Nephron (organoid): ENCODE measurements at regions not wholly inside any gene's neighbourhood (a gene's known extent, or its start where the extent isn't known, plus 50 kb on each side); places are given as distances from the start of the nearest gene placed in this dataset.
A peak's percentile ranks its signal among the peaks of the same experiment; 100 is the strongest.

ENCODE experiments used
- H3K27ac Mint-ChIP-seq, 3 experiments: 2 replicates each; pipeline ENCODE4 v1.8.0; 2020; ENCODE audit warnings: mixed read lengths in 3 of 3, mild to moderate bottlenecking in 2 of 3, moderate library complexity in 1 of 3
- H3K27me3 Mint-ChIP-seq: 2 replicates; pipeline ENCODE4 v1.8.0; 2021; ENCODE audit warnings: low read depth, mild to moderate bottlenecking, moderate library complexity, mixed read lengths
- H3K36me3 Mint-ChIP-seq: 2 replicates; pipeline ENCODE4 v1.8.0; 2020; ENCODE audit warnings: low read depth, mixed read lengths
- H3K4me1 Mint-ChIP-seq: 2 replicates; pipeline ENCODE4 v1.8.0; 2020; ENCODE audit warnings: mixed read lengths
- H3K4me3 Mint-ChIP-seq, 3 experiments: 2 replicates each; pipeline ENCODE4 v1.8.0; 2020; ENCODE audit warnings: mild to moderate bottlenecking in 3 of 3, mixed read lengths in 3 of 3, moderate library complexity in 2 of 3
- H3K9me3 Mint-ChIP-seq: 2 replicates; pipeline ENCODE4 v1.8.0; 2020; ENCODE audit warnings: mixed read lengths
- CTCF ChIP-seq, 3 experiments: fragments of 200-600 bp; sonication (generic); IDR thresholded peaks; one replicate each; pipeline ENCODE4 v1.5.0; 2021; ENCODE audit warnings: antibody characterized with exemption in 3 of 3; ENCODE audit not compliant: unreplicated experiment in 3 of 3

GRCh38 chr17:55620023-55620422, 102.6 kb downstream of the TMEM100 start:
- no peak for TF ChIP-seq CTCF (IDR thresholded peaks at IDR 0.05; ENCODE audit: unreplicated experiment in 3 of 3)
- H3K36me3 Mint-ChIP-seq = no peaks in the 10 kb centered on the region
- H3K4me1 Mint-ChIP-seq = peaks cover 3% of the 10 kb centered on the region
- no peak overlapping the region for H3K4me3 Mint-ChIP-seq
- H3K9me3 Mint-ChIP-seq = peaks cover 2% of the 10 kb centered on the region
- H3K27ac Mint-ChIP-seq = no peak overlapping the region
- peaks cover 6% of the 10 kb centered on the region for H3K27me3 Mint-ChIP-seq

GRCh38 chr17:55617441-55617840, 105.2 kb downstream of the TMEM100 start:
- no peaks in the 10 kb centered on the region for H3K36me3 Mint-ChIP-seq
- no peak for TF ChIP-seq CTCF (IDR thresholded peaks at IDR 0.05; ENCODE audit: unreplicated experiment in 3 of 3)
- H3K27ac Mint-ChIP-seq = no peak overlapping the region
- H3K4me3 Mint-ChIP-seq = no peak overlapping the region
- H3K4me1 Mint-ChIP-seq = peaks cover 14% of the 10 kb centered on the region
- H3K27me3 Mint-ChIP-seq = peaks cover 6% of the 10 kb centered on the region
- H3K9me3 Mint-ChIP-seq = no peaks in the 10 kb centered on the region

- no peaks in the 10 kb centered on the region for H3K36me3 Mint-ChIP-seq
- no peak overlapping the region for H3K27ac Mint-ChIP-seq
- no peak for TF ChIP-seq CTCF (IDR thresholded peaks at IDR 0.05; ENCODE audit: unreplicated experiment in 3 of 3)
- peaks cover 2% of the 10 kb centered on the region for H3K27me3 Mint-ChIP-seq
- H3K9me3 Mint-ChIP-seq = no peaks in the 10 kb centered on the region
- H3K4me3 Mint-ChIP-seq = no peak overlapping the region
- peaks cover 37% of the 10 kb centered on the region for H3K4me1 Mint-ChIP-seq
Observed at GRCh38 chr17:55614061-55614460, 102.8 kb upstream of the SMIM36 start.

GRCh38 chr17:55612691-55613141, 101.5 kb upstream of the SMIM36 start:
- Mint-ChIP-seq H3K4me3 (peak overlapping the region in 1 of 3 experiments; percentile 42), H3K36me3 (no peaks in the 10 kb centered on the region), H3K9me3 (no peaks in the 10 kb centered on the region), H3K4me1 (peaks cover 45% of the 10 kb centered on the region), H3K27me3 (no peaks in the 10 kb centered on the region), H3K27ac (peak overlapping the region; percentile 80 to 87 (median 87))
- no peak for TF ChIP-seq CTCF (IDR thresholded peaks at IDR 0.05; ENCODE audit: unreplicated experiment in 3 of 3)

- Mint-ChIP-seq H3K27me3 (no peaks in the 10 kb centered on the region), H3K4me3 (peak overlapping the region in 2 of 3 experiments; percentile 21 to 24), H3K9me3 (peaks cover 3% of the 10 kb centered on the region), H3K27ac (peak overlapping the region; percentile 97 to 99 (median 97)), H3K4me1 (peaks cover 60% of the 10 kb centered on the region), H3K36me3 (no peaks in the 10 kb centered on the region)
- TF ChIP-seq CTCF (IDR thresholded peaks at IDR 0.05; ENCODE audit: unreplicated experiment in 3 of 3) = no peak
Observed at GRCh38 chr17:55607731-55608341, 96.6 kb upstream of the SMIM36 start.

- H3K9me3 Mint-ChIP-seq = peaks cover 5% of the 10 kb centered on the region
- no peak for TF ChIP-seq CTCF (IDR thresholded peaks at IDR 0.05; ENCODE audit: unreplicated experiment in 3 of 3)
- H3K4me3 Mint-ChIP-seq = peak overlapping the region; percentile 1 to 32 (median 4)
- no peaks in the 10 kb centered on the region for H3K36me3 Mint-ChIP-seq
- H3K4me1 Mint-ChIP-seq = peaks cover 52% of the 10 kb centered on the region
- H3K27ac Mint-ChIP-seq = peak overlapping the region; percentile 97 to 99 (median 97)
- no peaks in the 10 kb centered on the region for H3K27me3 Mint-ChIP-seq
Observed at GRCh38 chr17:55606488-55606815, 95.2 kb upstream of the SMIM36 start.
